ENCODE measurements at regions not wholly inside any gene's neighbourhood (a gene's known extent, or its start where the extent isn't known, plus 50 kb on each side); places are given as distances from the start of the nearest gene placed in this dataset.
A peak's percentile ranks its signal among the peaks of the same experiment; 100 is the strongest.
"Not testable (repeated sequence)": the region's sequence is repeated elsewhere in the genome, so short reads cannot be mapped to it uniquely, and the experiment has no call there.

DNA sequence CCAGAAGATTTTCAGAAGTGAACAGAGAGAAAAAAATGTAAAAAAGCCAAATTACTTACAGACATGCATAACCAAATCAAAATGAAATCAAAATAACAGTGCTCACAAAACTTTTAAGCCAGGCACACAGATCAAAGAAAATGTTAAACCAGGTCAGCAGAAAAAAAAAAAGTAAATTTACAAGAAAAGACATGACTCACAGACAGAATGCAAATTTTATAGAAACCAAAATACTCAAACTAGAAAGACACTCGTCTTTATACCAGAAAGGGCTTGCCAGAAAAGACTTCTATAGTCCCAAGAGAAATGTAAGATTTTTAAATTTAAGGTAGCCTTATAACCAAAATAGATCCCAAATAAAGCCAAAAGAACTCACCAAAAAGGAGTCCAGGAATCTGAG is 86.5 kb upstream of the COG2 start:
- DNase-seq = no peak

DNA sequence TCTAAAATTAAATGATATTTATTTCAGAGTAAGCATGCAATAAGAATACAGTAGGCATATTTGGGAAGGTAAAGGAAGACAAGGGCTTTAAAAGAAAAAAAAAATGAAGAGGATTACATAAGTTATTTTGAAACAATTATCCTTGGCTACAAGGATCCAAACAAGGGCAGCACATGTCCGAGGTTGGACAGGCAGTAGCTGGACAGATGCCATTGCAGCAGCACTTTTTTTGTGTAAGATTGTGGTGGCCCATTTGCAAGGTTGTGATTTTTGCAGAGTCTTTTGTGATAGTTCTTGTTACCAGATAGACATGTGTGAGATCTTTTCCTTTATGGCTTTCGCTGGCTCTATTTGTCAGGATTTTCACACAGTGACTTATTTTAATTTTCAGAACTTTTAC is 89.4 kb upstream of the COG2 start:
- DNase-seq = no peak

DNA sequence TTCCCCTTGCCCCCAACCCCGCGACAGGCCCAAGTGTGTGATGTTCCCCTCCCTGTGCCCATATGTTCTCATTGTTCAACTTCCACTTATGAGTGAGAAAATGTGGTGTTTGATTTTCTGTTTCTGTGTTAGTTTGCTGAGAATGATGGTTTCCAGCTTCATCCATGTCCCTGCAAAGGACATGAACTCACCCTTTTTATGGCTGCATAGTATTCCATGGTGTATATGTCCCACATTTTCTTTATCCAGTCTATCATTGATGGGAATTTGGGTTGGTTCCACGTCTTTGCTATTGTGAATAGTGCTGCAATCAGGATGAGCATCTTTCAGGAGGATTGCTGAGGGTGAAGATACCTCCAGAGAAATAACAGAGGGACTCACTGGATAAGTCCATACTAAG is 91.3 kb upstream of the COG2 start:
- DNase-seq = not testable (repeated sequence)

DNA sequence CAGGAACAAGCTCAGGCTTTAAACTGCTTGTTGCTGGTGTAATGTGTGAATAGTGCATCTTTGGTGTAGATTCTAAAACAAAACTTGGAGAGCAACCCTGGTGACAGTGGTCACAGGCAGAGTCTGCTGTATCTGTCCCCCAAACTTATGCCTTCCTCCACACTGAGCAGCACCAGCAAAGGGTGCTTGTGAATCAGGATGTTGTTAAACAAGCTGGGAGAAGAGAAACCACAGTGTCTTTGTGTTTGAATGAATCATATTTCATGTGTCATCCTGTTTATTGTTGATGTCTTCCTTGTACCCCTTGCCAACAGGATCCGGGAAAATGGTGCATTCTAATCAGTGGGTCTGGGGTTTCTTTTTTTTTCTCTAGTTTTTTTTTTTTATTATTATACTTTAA is 91.9 kb upstream of the COG2 start:
- DNase-seq = no peak

- no peak for DNase-seq
These were observed 92.7 kb upstream of the COG2 start for GRCh38 chr1:230549625-230550024.

DNA sequence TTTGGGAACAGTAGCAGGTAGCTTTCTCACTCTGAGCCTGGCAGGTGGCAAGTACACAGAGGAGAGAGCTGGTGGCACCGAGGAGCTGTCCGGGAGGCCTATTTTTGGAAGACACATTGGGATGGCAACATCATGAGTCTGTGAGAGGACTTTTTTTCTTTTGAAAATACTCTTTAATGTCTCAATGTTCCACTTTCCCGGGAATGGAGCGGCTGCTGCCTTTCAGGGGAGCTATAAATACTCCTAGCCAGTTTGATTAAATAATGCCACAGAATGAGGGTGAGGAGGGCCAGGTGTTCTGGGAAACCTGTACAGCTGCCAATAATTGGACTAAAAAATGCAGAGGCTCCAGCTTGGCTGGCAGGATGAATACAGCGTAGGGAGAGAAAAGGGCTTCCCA is 93.3 kb upstream of the COG2 start:
- no peak for DNase-seq

DNA sequence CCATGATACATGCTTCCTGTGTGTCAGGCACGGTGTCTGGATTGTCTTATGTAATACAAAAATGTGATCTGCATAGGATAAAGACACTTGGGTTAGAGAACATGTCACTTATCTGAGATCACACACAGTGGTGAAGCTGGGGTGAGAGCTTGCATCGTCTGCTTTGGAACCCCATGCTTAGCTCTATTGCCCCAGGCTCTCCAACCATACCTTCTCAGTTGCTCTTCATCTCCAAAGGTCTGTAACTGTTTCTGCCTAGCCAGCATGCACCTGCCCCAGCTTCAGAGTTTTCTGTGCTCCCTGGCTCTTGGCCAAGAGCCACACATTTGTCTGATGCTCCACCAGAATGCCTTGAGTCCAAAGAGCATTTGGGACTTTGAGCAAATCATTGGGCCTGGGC is 93.9 kb upstream of the COG2 start:
- no peak for DNase-seq

DNA sequence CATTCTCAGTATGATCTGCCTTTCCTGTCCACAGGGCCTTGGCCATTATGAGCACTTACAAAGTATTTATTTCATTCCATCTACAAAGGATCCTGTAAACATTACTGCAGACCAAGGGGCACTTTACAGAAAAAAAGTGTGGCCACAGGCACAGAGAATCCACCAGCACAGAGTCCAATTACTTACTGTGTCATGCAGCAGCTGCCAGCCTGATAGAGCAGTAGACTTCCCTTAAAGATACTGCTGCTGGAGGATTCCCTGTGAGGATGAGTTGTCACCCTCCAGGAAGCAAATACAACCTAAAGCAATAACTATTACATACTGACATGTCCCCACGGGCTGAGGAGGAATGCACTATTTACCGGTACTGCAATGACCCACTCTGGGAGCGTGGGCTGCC is 97.1 kb upstream of the COG2 start:
- DNase-seq = no peak

DNA sequence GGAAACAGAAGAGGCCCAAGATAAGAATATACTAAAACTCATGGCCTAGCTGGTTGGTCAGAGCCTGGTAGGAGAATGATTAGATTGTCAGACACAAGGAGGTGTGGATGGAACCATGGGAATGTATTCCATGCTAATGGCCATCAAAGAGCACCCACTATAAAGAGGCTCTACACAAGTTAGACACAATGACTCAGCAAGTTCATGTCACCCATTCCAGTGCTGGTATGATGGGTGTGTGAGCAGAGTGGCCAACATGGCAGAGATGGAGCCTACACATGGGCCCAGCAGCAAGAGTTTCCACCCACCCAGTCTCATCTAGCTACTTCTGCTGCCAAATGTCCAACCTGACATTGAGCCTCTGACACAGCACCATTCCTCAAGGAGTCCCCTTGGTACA is 97.5 kb upstream of the COG2 start:
- no peak for DNase-seq

- DNase-seq = no peak
These were observed 99.2 kb upstream of the COG2 start for GRCh38 chr1:230543085-230543484.

DNA sequence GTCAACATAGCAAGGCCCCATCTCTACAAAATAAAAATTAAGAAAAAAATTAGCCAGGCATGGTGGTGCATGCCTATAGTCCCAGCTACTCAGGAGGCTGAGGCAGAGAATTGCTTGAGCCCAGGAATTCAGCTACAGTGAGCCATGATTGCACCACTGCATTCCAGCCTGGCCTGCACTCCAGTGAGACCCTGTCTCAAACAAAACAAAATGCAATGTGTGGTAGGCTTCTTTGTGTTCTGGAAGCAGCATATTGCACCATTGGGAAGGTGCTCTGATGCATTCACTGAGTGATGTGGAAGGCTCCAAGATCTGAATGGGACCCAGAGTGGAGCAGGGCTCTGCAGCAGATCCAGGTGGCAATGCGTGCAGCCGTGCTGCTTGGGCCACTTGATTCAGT is 99.6 kb upstream of the COG2 start:
- no peak for DNase-seq

GRCh38 chr1:230542054-230542453 is 100.2 kb upstream of the COG2 start:
- DNase-seq = peak; percentile 4

- no peak for DNase-seq
These were observed 101.0 kb upstream of the COG2 start for GRCh38 chr1:230541306-230541705.

DNA sequence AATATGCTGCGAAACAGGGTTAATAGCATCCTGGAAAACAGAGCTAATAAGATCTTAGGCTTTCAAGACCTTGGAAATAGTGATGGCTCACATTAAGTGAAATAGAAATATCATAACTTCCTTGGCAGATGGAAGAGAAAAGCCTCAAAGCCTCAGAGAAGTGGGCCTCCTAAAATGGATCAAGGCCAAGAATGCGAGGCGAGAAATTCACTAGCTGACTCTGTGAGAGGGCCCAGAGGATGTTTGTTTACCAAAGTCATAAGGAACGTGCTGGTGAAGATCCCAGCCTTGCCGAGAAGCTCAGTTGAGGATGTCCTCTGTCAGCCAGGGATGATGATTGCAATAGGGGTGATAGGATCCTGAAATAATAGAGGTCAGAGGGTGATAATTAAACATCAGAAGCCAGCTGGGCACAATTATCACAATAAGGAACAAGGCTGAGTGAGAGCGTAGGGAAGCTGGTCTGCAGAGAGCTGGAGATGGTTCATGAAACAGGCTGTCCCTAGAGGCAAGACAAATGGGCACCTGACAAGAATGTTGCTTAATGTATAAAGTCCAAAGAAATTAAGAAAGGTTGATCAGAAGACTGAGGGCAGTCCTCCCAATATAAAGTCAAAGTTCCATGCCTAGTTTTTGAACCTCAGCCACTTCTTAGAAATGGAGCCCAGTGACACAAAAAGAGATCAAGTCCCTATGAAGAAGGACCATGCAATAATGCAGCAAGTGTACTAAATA is 101.7 kb upstream of the COG2 start:
- no peak for DNase-seq

- DNase-seq = no peak
These were observed 104.8 kb upstream of the COG2 start for GRCh38 chr1:230537456-230537855.

DNA sequence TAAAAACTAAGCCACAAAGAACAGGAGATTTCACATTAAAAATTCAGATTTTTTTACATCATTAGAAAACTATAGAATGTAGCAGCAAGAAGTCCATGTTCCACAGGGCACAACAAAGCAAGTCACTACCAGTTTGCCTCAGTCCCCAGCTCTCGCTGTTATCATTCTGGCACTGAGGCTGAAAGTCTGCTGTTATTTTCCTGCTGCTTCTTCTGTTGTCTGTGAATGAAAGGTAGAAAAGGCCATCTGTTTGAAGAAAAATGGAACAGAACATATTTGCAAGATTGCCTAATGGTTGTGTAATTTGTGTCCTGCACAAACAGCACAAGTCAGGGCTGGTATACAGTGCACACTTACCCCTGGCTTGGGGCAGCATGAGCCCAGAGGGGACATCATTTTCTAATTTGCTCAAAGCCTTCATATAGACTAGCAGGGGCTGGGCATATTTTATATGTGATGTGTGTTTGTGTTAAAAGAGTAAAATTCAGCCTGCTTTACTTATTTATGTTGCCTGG is 105.6 kb upstream of the COG2 start:
- DNase-seq = no peak

- no peak for DNase-seq
These were observed 108.1 kb upstream of the COG2 start for GRCh38 chr1:230534224-230534623.

DNA sequence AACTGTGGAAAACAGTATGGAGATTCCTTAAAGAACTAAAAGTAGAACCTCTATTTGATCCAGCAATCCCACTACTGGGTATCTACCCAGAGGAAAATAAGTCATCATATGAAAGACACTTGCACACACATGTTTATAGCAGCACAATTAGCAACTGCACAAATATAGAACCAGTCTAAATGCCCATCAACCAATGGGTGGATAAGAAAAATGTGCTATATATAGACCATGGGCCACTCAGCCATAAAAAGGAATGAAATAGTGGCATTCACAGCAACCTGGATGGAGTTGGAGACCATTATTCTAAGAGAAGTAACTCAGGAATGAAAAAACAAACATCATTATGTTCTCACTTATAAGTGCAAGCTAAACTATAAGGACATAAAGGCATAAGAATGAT is 105.0 kb upstream of the PGBD5 start:
- DNase-seq = no peak

GRCh38 chr1:230519246-230519645 is 93.1 kb upstream of the PGBD5 start:
- DNase-seq = no peak

- DNase-seq = no peak
These were observed 92.4 kb upstream of the PGBD5 start for GRCh38 chr1:230518511-230518910.

GRCh38 chr1:230517786-230518185 is 91.7 kb upstream of the PGBD5 start:
- DNase-seq = no peak

GRCh38 chr1:230517326-230517725 is 91.2 kb upstream of the PGBD5 start:
- DNase-seq = no peak

- no peak for DNase-seq
These were observed 90.8 kb upstream of the PGBD5 start for GRCh38 chr1:230516889-230517288.

- no peak for DNase-seq
These were observed 89.5 kb upstream of the PGBD5 start for GRCh38 chr1:230515451-230516145.

DNA sequence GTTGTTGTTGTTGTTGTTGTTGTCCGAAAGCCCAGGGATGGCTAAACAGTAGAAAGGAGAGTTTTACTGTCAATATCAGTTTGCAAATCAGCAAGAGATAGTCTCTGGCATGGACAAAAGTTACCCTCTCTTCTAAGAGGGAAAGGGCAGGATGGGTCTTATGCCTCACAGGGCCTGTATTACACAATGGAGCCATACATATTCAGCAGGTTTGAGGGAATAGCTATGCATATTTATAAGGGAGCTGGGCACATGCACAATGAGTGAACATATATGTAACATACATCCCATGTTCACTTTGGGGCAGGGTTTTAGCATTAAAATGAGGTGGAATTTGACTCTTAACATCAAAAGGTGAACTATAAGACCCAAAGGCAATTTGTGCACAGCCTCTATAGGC is 84.4 kb upstream of the PGBD5 start:
- no peak for DNase-seq
